ENCODE measurements at regions not wholly inside any gene's neighbourhood (a gene's known extent, or its start where the extent isn't known, plus 50 kb on each side); places are given as distances from the start of the nearest gene placed in this dataset.

GRCh38 chr5:173534031-173534430 is 82.4 kb downstream of the BOD1 start:
- no peaks in the 10 kb centered on the region for H3K79me2 ChIP-seq (ENCODE audit: control insufficient read depth, insufficient read depth, low read length, poor library complexity)
- H2BK120ac ChIP-seq (ENCODE audit: insufficient read depth, low read length, poor library complexity): no peak overlapping the region
- H3K14ac ChIP-seq (ENCODE audit: low read length): no peak overlapping the region
- H3K23ac ChIP-seq (ENCODE audit: low read length): no peak overlapping the region
- no peaks in the 10 kb centered on the region for H3K4me1 ChIP-seq (ENCODE audit: control insufficient read depth in 1 of 2, insufficient read depth in 2 of 2, low read length in 2 of 2)
- no peak overlapping the region for H3K4me2 ChIP-seq (ENCODE audit: low read length)
- WGBS (ENCODE audit: extremely low coverage, insufficient coverage, insufficient read length): no CpG with 5 or more reads among the region's 1 CpG
- H3K27ac ChIP-seq (ENCODE audit: low read depth, low read length): no peak overlapping the region
- no peak overlapping the region for H4K91ac ChIP-seq (ENCODE audit: low read depth, low read length)
- H3K18ac ChIP-seq (ENCODE audit: low read length): no peak overlapping the region
- no peak overlapping the region for H4K12ac ChIP-seq (ENCODE audit: low read depth, low read length)
- H3K9me3 ChIP-seq (ENCODE audit: insufficient read depth, low read depth, low read length): no peaks in the 10 kb centered on the region
- no peak overlapping the region for H4K8ac ChIP-seq (ENCODE audit: low read depth, low read length)
- H2AFZ ChIP-seq (ENCODE audit: insufficient read depth, low read length, poor library complexity): no peak overlapping the region
- H2AK5ac ChIP-seq (ENCODE audit: low read length): no peak overlapping the region
- H3K4ac ChIP-seq (ENCODE audit: low read depth, low read length): no peak overlapping the region
- no peaks in the 10 kb centered on the region for H3K79me1 ChIP-seq (ENCODE audit: low read length)
- no peak for DNase-seq
- no peak overlapping the region for H3K4me3 ChIP-seq (ENCODE audit: low read depth, low read length)
- H2BK12ac ChIP-seq (ENCODE audit: low read length): no peak overlapping the region
- no peak overlapping the region for H2BK5ac ChIP-seq (ENCODE audit: low read depth, low read length, poor library complexity)
- H3K27me3 ChIP-seq (ENCODE audit: insufficient read depth, low read length): no peaks in the 10 kb centered on the region
- no peak overlapping the region for H3K9ac ChIP-seq (ENCODE audit: low read length)
- H3K36me3 ChIP-seq (ENCODE audit: control insufficient read depth in 1 of 2, insufficient read depth in 2 of 2, low read length in 2 of 2): no peaks in the 10 kb centered on the region

GRCh38 chr5:173532689-173533250 is 83.7 kb downstream of the BOD1 start:
- Histone ChIP-seq H3K27me3 (ENCODE audit: insufficient read depth, low read length) (no peaks in the 10 kb centered on the region), H3K79me1 (ENCODE audit: low read length) (no peaks in the 10 kb centered on the region), H3K79me2 (ENCODE audit: control insufficient read depth, insufficient read depth, low read length, poor library complexity) (no peaks in the 10 kb centered on the region), H3K4me1 (ENCODE audit: control insufficient read depth in 1 of 2, insufficient read depth in 2 of 2, low read length in 2 of 2) (no peaks in the 10 kb centered on the region), H3K14ac (ENCODE audit: low read length) (no peak overlapping the region), H2AFZ (ENCODE audit: insufficient read depth, low read length, poor library complexity) (no peak overlapping the region), H3K9ac (ENCODE audit: low read length) (no peak overlapping the region), H2BK12ac (ENCODE audit: low read length) (no peak overlapping the region), H3K23ac (ENCODE audit: low read length) (no peak overlapping the region), H3K4me3 (ENCODE audit: low read depth, low read length) (no peak overlapping the region), H4K12ac (ENCODE audit: low read depth, low read length) (no peak overlapping the region), H2BK5ac (ENCODE audit: low read depth, low read length, poor library complexity) (no peak overlapping the region), H4K91ac (ENCODE audit: low read depth, low read length) (no peak overlapping the region), H3K18ac (ENCODE audit: low read length) (no peak overlapping the region), H3K4me2 (ENCODE audit: low read length) (no peak overlapping the region), H3K36me3 (ENCODE audit: control insufficient read depth in 1 of 2, insufficient read depth in 2 of 2, low read length in 2 of 2) (no peaks in the 10 kb centered on the region), H3K9me3 (ENCODE audit: insufficient read depth, low read depth, low read length) (no peaks in the 10 kb centered on the region), H4K8ac (ENCODE audit: low read depth, low read length) (no peak overlapping the region), H3K4ac (ENCODE audit: low read depth, low read length) (no peak overlapping the region), H3K27ac (ENCODE audit: low read depth, low read length) (no peak overlapping the region), H2BK120ac (ENCODE audit: insufficient read depth, low read length, poor library complexity) (no peak overlapping the region), H2AK5ac (ENCODE audit: low read length) (no peak overlapping the region)
- no CpG with 5 or more reads among the region's 6 CpGs for WGBS (ENCODE audit: extremely low coverage, insufficient coverage, insufficient read length)
- DNase-seq: no peak

DNA sequence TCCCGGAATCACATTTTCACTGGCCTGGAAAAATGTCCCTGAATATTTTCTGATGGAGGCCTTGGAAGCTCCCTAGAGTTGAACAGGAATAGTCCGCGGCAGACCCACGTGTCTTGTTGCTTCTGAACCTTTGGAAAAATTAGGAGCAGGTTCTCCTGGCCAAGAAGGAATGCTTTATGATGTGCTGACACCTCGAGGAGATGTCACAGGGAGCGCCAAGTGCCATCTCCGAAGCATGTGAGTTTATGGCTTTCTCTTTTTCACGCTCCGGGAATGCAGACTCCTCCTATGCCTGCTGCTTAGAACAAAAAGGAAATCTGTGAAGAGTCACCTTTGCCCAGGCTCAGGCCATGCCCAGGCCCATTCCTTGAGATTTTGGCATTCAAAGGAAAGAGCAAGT is 84.6 kb downstream of the BOD1 start:
- DNase-seq: no peak
- no peak overlapping the region for H3K23ac ChIP-seq (ENCODE audit: low read length)
- no peak overlapping the region for H3K4ac ChIP-seq (ENCODE audit: low read depth, low read length)
- H3K27ac ChIP-seq (ENCODE audit: low read depth, low read length): no peak overlapping the region
- H3K36me3 ChIP-seq (ENCODE audit: control insufficient read depth in 1 of 2, insufficient read depth in 2 of 2, low read length in 2 of 2): no peaks in the 10 kb centered on the region
- H3K27me3 ChIP-seq (ENCODE audit: insufficient read depth, low read length): no peaks in the 10 kb centered on the region
- H4K12ac ChIP-seq (ENCODE audit: low read depth, low read length): no peak overlapping the region
- no peaks in the 10 kb centered on the region for H3K9me3 ChIP-seq (ENCODE audit: insufficient read depth, low read depth, low read length)
- no peaks in the 10 kb centered on the region for H3K4me1 ChIP-seq (ENCODE audit: control insufficient read depth in 1 of 2, insufficient read depth in 2 of 2, low read length in 2 of 2)
- no peaks in the 10 kb centered on the region for H3K79me2 ChIP-seq (ENCODE audit: control insufficient read depth, insufficient read depth, low read length, poor library complexity)
- H2BK120ac ChIP-seq (ENCODE audit: insufficient read depth, low read length, poor library complexity): no peak overlapping the region
- no peaks in the 10 kb centered on the region for H3K79me1 ChIP-seq (ENCODE audit: low read length)
- no peak overlapping the region for H2AK5ac ChIP-seq (ENCODE audit: low read length)
- H3K4me3 ChIP-seq (ENCODE audit: low read depth, low read length): no peak overlapping the region
- H4K91ac ChIP-seq (ENCODE audit: low read depth, low read length): no peak overlapping the region
- H3K9ac ChIP-seq (ENCODE audit: low read length): no peak overlapping the region
- no peak overlapping the region for H3K4me2 ChIP-seq (ENCODE audit: low read length)
- no peak overlapping the region for H2BK12ac ChIP-seq (ENCODE audit: low read length)
- no peak overlapping the region for H4K8ac ChIP-seq (ENCODE audit: low read depth, low read length)
- WGBS (ENCODE audit: extremely low coverage, insufficient coverage, insufficient read length): no CpG with 5 or more reads among the region's 9 CpGs
- H3K18ac ChIP-seq (ENCODE audit: low read length): no peak overlapping the region
- no peak overlapping the region for H2AFZ ChIP-seq (ENCODE audit: insufficient read depth, low read length, poor library complexity)
- H2BK5ac ChIP-seq (ENCODE audit: low read depth, low read length, poor library complexity): no peak overlapping the region
- no peak overlapping the region for H3K14ac ChIP-seq (ENCODE audit: low read length)

GRCh38 chr5:173530547-173530946 is 85.9 kb downstream of the BOD1 start:
- Histone ChIP-seq H4K12ac (ENCODE audit: low read depth, low read length) (no peak overlapping the region), H4K8ac (ENCODE audit: low read depth, low read length) (no peak overlapping the region), H3K4me2 (ENCODE audit: low read length) (no peak overlapping the region), H3K27me3 (ENCODE audit: insufficient read depth, low read length) (no peaks in the 10 kb centered on the region), H3K9ac (ENCODE audit: low read length) (no peak overlapping the region), H3K18ac (ENCODE audit: low read length) (no peak overlapping the region), H3K27ac (ENCODE audit: low read depth, low read length) (no peak overlapping the region), H3K4me3 (ENCODE audit: low read depth, low read length) (no peak overlapping the region), H3K23ac (ENCODE audit: low read length) (no peak overlapping the region), H2BK120ac (ENCODE audit: insufficient read depth, low read length, poor library complexity) (no peak overlapping the region), H3K9me3 (ENCODE audit: insufficient read depth, low read depth, low read length) (no peaks in the 10 kb centered on the region), H3K79me1 (ENCODE audit: low read length) (no peaks in the 10 kb centered on the region), H3K79me2 (ENCODE audit: control insufficient read depth, insufficient read depth, low read length, poor library complexity) (no peaks in the 10 kb centered on the region), H2BK5ac (ENCODE audit: low read depth, low read length, poor library complexity) (no peak overlapping the region), H2BK12ac (ENCODE audit: low read length) (no peak overlapping the region), H2AFZ (ENCODE audit: insufficient read depth, low read length, poor library complexity) (no peak overlapping the region), H2AK5ac (ENCODE audit: low read length) (no peak overlapping the region), H3K36me3 (ENCODE audit: control insufficient read depth in 1 of 2, insufficient read depth in 2 of 2, low read length in 2 of 2) (no peaks in the 10 kb centered on the region), H4K91ac (ENCODE audit: low read depth, low read length) (no peak overlapping the region), H3K4me1 (ENCODE audit: control insufficient read depth in 1 of 2, insufficient read depth in 2 of 2, low read length in 2 of 2) (no peaks in the 10 kb centered on the region), H3K4ac (ENCODE audit: low read depth, low read length) (no peak overlapping the region), H3K14ac (ENCODE audit: low read length) (no peak overlapping the region)
- peak in 1 of 2 donors; percentile 16 for DNase-seq
- WGBS (ENCODE audit: extremely low coverage, insufficient coverage, insufficient read length): no CpG with 5 or more reads among the region's 4 CpGs
